Activated CD4-positive, alpha-beta T cell treated with anti-CD3 and anti-CD28 coated beads, Interleukin-2, amount 10 ng/mL, durations not matched to agents 24 days and 14 days (primary cell): ENCODE measurements at regions not wholly inside any gene's neighbourhood (a gene's known extent, or its start where the extent isn't known, plus 50 kb on each side); places are given as distances from the start of the nearest gene placed in this dataset.

Experiments
- DNase-seq: peaks from one replicate; pipeline ENCODE4 v3.0.0; 2022
- H3K27ac Mint-ChIP-seq: one replicate; pipeline ENCODE4 v1.8.0; 2022; ENCODE audit warnings: mild to moderate bottlenecking, mixed read lengths
- H3K27me3 Mint-ChIP-seq: one replicate; pipeline ENCODE4 v1.8.0; 2022; ENCODE audit warnings: mixed read lengths
- H3K36me3 Mint-ChIP-seq: one replicate; pipeline ENCODE4 v1.8.0; 2022; ENCODE audit warnings: low read depth, mild to moderate bottlenecking, mixed read lengths
- H3K4me1 Mint-ChIP-seq: one replicate; pipeline ENCODE4 v1.8.0; 2021; ENCODE audit warnings: mixed read lengths
- H3K4me3 Mint-ChIP-seq: one replicate; pipeline ENCODE4 v1.8.0; 2022; ENCODE audit warnings: mild to moderate bottlenecking, moderate library complexity, mixed read lengths
- H3K9me3 Mint-ChIP-seq: one replicate; pipeline ENCODE4 v1.8.0; 2021; ENCODE audit warnings: mixed read lengths
- intact Hi-C: fragments of 100-400 bp; cut with micrococcal nuclease; formaldehyde crosslinking; loops from one replicate; pipeline ENCODE4 v1.15.1; 2023

GRCh38 chr1:82901118-82901517 is 1097.8 kb downstream of the TTLL7 start:
- H3K9me3 Mint-ChIP-seq = no peaks in the 10 kb centered on the region
- H3K4me3 Mint-ChIP-seq = no peak overlapping the region
- H3K27me3 Mint-ChIP-seq = no peaks in the 10 kb centered on the region
- no peaks in the 10 kb centered on the region for H3K36me3 Mint-ChIP-seq
- intact Hi-C loops = no loop called here
- H3K27ac Mint-ChIP-seq = no peak overlapping the region
- DNase-seq = no peak
- H3K4me1 Mint-ChIP-seq = no peaks in the 10 kb centered on the region

- Mint-ChIP-seq H3K4me1 (no peaks in the 10 kb centered on the region), H3K36me3 (no peaks in the 10 kb centered on the region), H3K9me3 (no peaks in the 10 kb centered on the region), H3K27me3 (no peaks in the 10 kb centered on the region), H3K27ac (no peak overlapping the region), H3K4me3 (no peak overlapping the region)
- intact Hi-C loops = no loop called here
- no peak for DNase-seq
Measured at GRCh38 chr1:82899017-82899416, 1098.3 kb downstream of the ADGRL2 start.

GRCh38 chr1:82897549-82897948 is 1096.8 kb downstream of the ADGRL2 start:
- no peak overlapping the region for H3K4me3 Mint-ChIP-seq
- no peak for DNase-seq
- H3K36me3 Mint-ChIP-seq = no peaks in the 10 kb centered on the region
- no peaks in the 10 kb centered on the region for H3K4me1 Mint-ChIP-seq
- no peaks in the 10 kb centered on the region for H3K27me3 Mint-ChIP-seq
- intact Hi-C loops = no loop called here
- H3K9me3 Mint-ChIP-seq = no peaks in the 10 kb centered on the region
- H3K27ac Mint-ChIP-seq = no peak overlapping the region

- no peak overlapping the region for H3K4me3 Mint-ChIP-seq
- no peaks in the 10 kb centered on the region for H3K36me3 Mint-ChIP-seq
- no peak overlapping the region for H3K27ac Mint-ChIP-seq
- H3K9me3 Mint-ChIP-seq = no peaks in the 10 kb centered on the region
- no peak for DNase-seq
- intact Hi-C loops = no loop called here
- no peaks in the 10 kb centered on the region for H3K4me1 Mint-ChIP-seq
- H3K27me3 Mint-ChIP-seq = no peaks in the 10 kb centered on the region
Measured at GRCh38 chr1:82896036-82896435, 1095.3 kb downstream of the ADGRL2 start.

GRCh38 chr1:82894635-82895034 is 1093.9 kb downstream of the ADGRL2 start:
- DNase-seq = no peak
- Mint-ChIP-seq H3K27ac (no peak overlapping the region), H3K9me3 (no peaks in the 10 kb centered on the region), H3K36me3 (no peaks in the 10 kb centered on the region), H3K4me3 (no peak overlapping the region), H3K4me1 (no peaks in the 10 kb centered on the region), H3K27me3 (no peaks in the 10 kb centered on the region)
- intact Hi-C loops = no loop called here

GRCh38 chr1:82893712-82894470 is 1093.2 kb downstream of the ADGRL2 start:
- Mint-ChIP-seq H3K4me3 (no peak overlapping the region), H3K27me3 (no peaks in the 10 kb centered on the region), H3K9me3 (no peaks in the 10 kb centered on the region), H3K36me3 (no peaks in the 10 kb centered on the region), H3K4me1 (no peaks in the 10 kb centered on the region), H3K27ac (no peak overlapping the region)
- DNase-seq = no peak
- intact Hi-C loops = no loop called here

- intact Hi-C loops = no loop called here
- H3K4me3 Mint-ChIP-seq = no peak overlapping the region
- DNase-seq = no peak
- H3K9me3 Mint-ChIP-seq = no peaks in the 10 kb centered on the region
- H3K27ac Mint-ChIP-seq = no peak overlapping the region
- no peaks in the 10 kb centered on the region for H3K27me3 Mint-ChIP-seq
- no peaks in the 10 kb centered on the region for H3K36me3 Mint-ChIP-seq
- no peaks in the 10 kb centered on the region for H3K4me1 Mint-ChIP-seq
Measured at GRCh38 chr1:82880506-82880905, 1079.8 kb downstream of the ADGRL2 start.

GRCh38 chr1:82879701-82880305 is 1079.1 kb downstream of the ADGRL2 start:
- intact Hi-C loops = no loop called here
- DNase-seq = no peak

GRCh38 chr1:82875170-82875569 is 1074.4 kb downstream of the ADGRL2 start:
- Mint-ChIP-seq H3K27me3 (no peaks in the 10 kb centered on the region), H3K27ac (no peak overlapping the region), H3K9me3 (peaks cover 3% of the 10 kb centered on the region), H3K36me3 (no peaks in the 10 kb centered on the region), H3K4me3 (no peak overlapping the region), H3K4me1 (no peaks in the 10 kb centered on the region)
- DNase-seq = no peak
- intact Hi-C loops = no loop called here

More at GRCh38 chr1:82879701-82880305, 1079.1 kb downstream of the ADGRL2 start:
- H3K4me3 Mint-ChIP-seq = no peak overlapping the region
- H3K4me1 Mint-ChIP-seq = no peaks in the 10 kb centered on the region
- no peaks in the 10 kb centered on the region for H3K9me3 Mint-ChIP-seq
- H3K27ac Mint-ChIP-seq = no peak overlapping the region
- no peaks in the 10 kb centered on the region for H3K27me3 Mint-ChIP-seq
- H3K36me3 Mint-ChIP-seq = no peaks in the 10 kb centered on the region

- Mint-ChIP-seq H3K27ac (no peak overlapping the region), H3K36me3 (no peaks in the 10 kb centered on the region), H3K27me3 (no peaks in the 10 kb centered on the region), H3K9me3 (peaks cover 3% of the 10 kb centered on the region), H3K4me3 (no peak overlapping the region), H3K4me1 (no peaks in the 10 kb centered on the region)
- no peak for DNase-seq
- intact Hi-C loops = no loop called here
Measured at GRCh38 chr1:82874041-82874440, 1073.3 kb downstream of the ADGRL2 start.

GRCh38 chr1:82870332-82870731 is 1069.6 kb downstream of the ADGRL2 start:
- H3K4me1 Mint-ChIP-seq = no peaks in the 10 kb centered on the region
- H3K36me3 Mint-ChIP-seq = no peaks in the 10 kb centered on the region
- peaks cover 3% of the 10 kb centered on the region for H3K9me3 Mint-ChIP-seq
- H3K27ac Mint-ChIP-seq = no peak overlapping the region
- DNase-seq = no peak
- intact Hi-C loops = no loop called here
- H3K4me3 Mint-ChIP-seq = no peak overlapping the region
- no peaks in the 10 kb centered on the region for H3K27me3 Mint-ChIP-seq

GRCh38 chr1:82867781-82868180 is 1067.0 kb downstream of the ADGRL2 start:
- no peaks in the 10 kb centered on the region for H3K9me3 Mint-ChIP-seq
- no peak overlapping the region for H3K4me3 Mint-ChIP-seq
- intact Hi-C loops = no loop called here
- no peak overlapping the region for H3K27ac Mint-ChIP-seq
- H3K36me3 Mint-ChIP-seq = no peaks in the 10 kb centered on the region
- H3K27me3 Mint-ChIP-seq = no peaks in the 10 kb centered on the region
- no peak for DNase-seq
- no peaks in the 10 kb centered on the region for H3K4me1 Mint-ChIP-seq

GRCh38 chr1:82861749-82862148 is 1061.0 kb downstream of the ADGRL2 start:
- intact Hi-C loops = no loop called here
- DNase-seq = no peak
- H3K4me1 Mint-ChIP-seq = no peaks in the 10 kb centered on the region
- H3K9me3 Mint-ChIP-seq = no peaks in the 10 kb centered on the region
- no peak overlapping the region for H3K27ac Mint-ChIP-seq
- H3K4me3 Mint-ChIP-seq = no peak overlapping the region
- H3K36me3 Mint-ChIP-seq = no peaks in the 10 kb centered on the region
- H3K27me3 Mint-ChIP-seq = no peaks in the 10 kb centered on the region

GRCh38 chr1:82858031-82858430 is 1057.3 kb downstream of the ADGRL2 start:
- Mint-ChIP-seq H3K4me1 (no peaks in the 10 kb centered on the region), H3K4me3 (no peak overlapping the region), H3K9me3 (no peaks in the 10 kb centered on the region), H3K36me3 (no peaks in the 10 kb centered on the region), H3K27ac (no peak overlapping the region), H3K27me3 (no peaks in the 10 kb centered on the region)
- intact Hi-C loops = no loop called here
- no peak for DNase-seq

GRCh38 chr1:82849460-82849859 is 1048.7 kb downstream of the ADGRL2 start:
- intact Hi-C loops = no loop called here
- Mint-ChIP-seq H3K4me1 (no peaks in the 10 kb centered on the region), H3K36me3 (no peaks in the 10 kb centered on the region), H3K4me3 (no peak overlapping the region), H3K27me3 (peaks cover 2% of the 10 kb centered on the region), H3K27ac (no peak overlapping the region), H3K9me3 (no peaks in the 10 kb centered on the region)
- DNase-seq = no peak
